Mucosa of descending colon (tissue), 3 donors: ENCODE measurements at regions not wholly inside any gene's neighbourhood (a gene's known extent, or its start where the extent isn't known, plus 50 kb on each side); places are given as distances from the start of the nearest gene placed in this dataset.

Source experiments
- ATAC-seq: fragments of 200-7000 bp; cut with Tn5 transposase; one replicate; pipeline ENCODE4 v1.9.1; 2020; ENCODE audit warnings: mild to moderate bottlenecking, moderate library complexity
- DNase-seq, 3 donors: peaks; one replicate each; pipeline ENCODE4 v3.0.0-alpha.2; 2020
- H3K36me3 ChIP-seq: fragments of 200-600 bp; one replicate; pipeline ENCODE4 v1.8.0; 2021; ENCODE audit warnings: low read depth, mild to moderate bottlenecking
- H3K4me1 ChIP-seq: fragments of 200-600 bp; one replicate; pipeline ENCODE4 v1.8.0; 2021; ENCODE audit warnings: low read depth, mild to moderate bottlenecking
- H3K4me3 ChIP-seq: fragments of 200-600 bp; one replicate; pipeline ENCODE4 v1.8.0; 2021; ENCODE audit warnings: mild to moderate bottlenecking
- H3K9me3 ChIP-seq: fragments of 200-600 bp; one replicate; pipeline ENCODE4 v1.8.0; 2021; ENCODE audit warnings: mild to moderate bottlenecking
- intact Hi-C, 2 donors: fragments of 100-400 bp; cut with DNase I in 1 of 2; cut with micrococcal nuclease in 1 of 2; formaldehyde crosslinking; loops; one replicate each; pipeline versions ENCODE4 v1.11.0 to v1.11.1; 2022; cut with DNase I, micrococcal nuclease
- TF ChIP-seq, protein P1 (sequence below): fragments of 200-600 bp; IDR thresholded peaks from one replicate; pipeline ENCODE4 v1.8.0; 2022; ENCODE audit warnings: antibody characterized with exemption, mild to moderate bottlenecking
- donor health status: DM: no; HTN: no; CAD: no; lungs with moderate emphysema.
- donor health status: DM: no; HTN: no; CAD: no.
- donor health status: DM: no; HTN: yes; CAD: no.

DNA sequence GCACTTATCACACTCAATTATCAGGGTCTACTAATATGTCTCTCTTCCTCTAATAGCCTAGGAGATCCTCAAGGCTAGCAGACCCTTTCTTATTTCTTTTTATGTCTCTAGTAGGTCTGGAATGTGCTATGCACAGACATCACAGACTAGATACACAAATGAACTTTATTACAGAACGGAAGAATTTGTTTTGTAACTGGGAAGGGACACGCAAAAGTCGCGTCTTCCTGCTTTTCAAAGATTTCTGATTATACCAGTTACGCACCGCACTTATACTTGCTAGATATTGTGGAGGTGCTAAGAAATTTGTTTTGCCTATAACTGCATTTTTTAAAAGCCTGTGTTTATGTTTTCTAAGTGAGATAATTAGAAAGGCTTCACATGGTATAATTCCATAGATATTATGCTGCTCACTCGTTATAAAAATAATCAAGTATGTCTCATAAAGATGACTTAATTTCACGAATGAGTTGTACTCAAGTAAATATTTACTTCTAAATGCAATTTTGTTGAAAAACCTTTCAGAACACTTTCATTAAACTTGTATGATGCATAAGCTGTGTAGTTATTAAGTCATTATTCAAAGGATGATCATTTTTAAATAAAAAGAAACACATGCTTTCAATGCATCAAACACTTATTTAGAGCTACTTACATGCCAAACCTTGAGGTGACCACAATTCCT is 662.6 kb downstream of the ACTL7B start:
- TF ChIP-seq, protein P1, sequence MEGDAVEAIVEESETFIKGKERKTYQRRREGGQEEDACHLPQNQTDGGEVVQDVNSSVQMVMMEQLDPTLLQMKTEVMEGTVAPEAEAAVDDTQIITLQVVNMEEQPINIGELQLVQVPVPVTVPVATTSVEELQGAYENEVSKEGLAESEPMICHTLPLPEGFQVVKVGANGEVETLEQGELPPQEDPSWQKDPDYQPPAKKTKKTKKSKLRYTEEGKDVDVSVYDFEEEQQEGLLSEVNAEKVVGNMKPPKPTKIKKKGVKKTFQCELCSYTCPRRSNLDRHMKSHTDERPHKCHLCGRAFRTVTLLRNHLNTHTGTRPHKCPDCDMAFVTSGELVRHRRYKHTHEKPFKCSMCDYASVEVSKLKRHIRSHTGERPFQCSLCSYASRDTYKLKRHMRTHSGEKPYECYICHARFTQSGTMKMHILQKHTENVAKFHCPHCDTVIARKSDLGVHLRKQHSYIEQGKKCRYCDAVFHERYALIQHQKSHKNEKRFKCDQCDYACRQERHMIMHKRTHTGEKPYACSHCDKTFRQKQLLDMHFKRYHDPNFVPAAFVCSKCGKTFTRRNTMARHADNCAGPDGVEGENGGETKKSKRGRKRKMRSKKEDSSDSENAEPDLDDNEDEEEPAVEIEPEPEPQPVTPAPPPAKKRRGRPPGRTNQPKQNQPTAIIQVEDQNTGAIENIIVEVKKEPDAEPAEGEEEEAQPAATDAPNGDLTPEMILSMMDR: no peak
- no peak for ATAC-seq

DNA sequence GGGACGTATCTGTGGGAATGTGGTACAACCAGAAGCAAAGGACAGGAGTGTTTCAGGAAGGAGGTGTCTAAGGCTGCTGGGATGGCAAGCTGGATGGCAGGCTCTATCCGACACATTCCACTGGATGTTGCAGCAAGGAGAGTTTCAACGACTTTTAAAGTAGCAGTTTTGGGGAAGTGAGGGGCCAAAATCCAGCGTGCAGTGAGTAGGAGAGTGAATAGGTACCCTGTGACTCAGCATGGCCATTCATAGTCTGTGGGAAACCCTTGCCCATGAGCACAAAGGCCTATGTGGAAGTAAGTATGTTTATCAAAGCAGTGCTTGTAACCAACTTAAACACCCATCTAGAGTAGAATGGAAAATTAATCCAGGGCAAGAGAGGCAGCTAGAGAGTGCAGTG is 664.7 kb downstream of the ACTL7B start:
- no peak for ATAC-seq
- no peaks in the 10 kb centered on the region for H3K9me3 ChIP-seq
- no peaks in the 10 kb centered on the region for H3K36me3 ChIP-seq
- TF ChIP-seq, protein P1: no peak
- intact Hi-C loops: no loop called here
- H3K4me1 ChIP-seq: peaks cover 12% of the 10 kb centered on the region
- no peak overlapping the region for H3K4me3 ChIP-seq
- DNase-seq: no peak

More for the DNA sequence above, 662.6 kb downstream of the ACTL7B start:
- no peak overlapping the region for H3K4me3 ChIP-seq
- DNase-seq: no peak
- peaks cover 14% of the 10 kb centered on the region for H3K4me1 ChIP-seq
- H3K36me3 ChIP-seq: no peaks in the 10 kb centered on the region
- intact Hi-C loops: no loop called here
- no peaks in the 10 kb centered on the region for H3K9me3 ChIP-seq

DNA sequence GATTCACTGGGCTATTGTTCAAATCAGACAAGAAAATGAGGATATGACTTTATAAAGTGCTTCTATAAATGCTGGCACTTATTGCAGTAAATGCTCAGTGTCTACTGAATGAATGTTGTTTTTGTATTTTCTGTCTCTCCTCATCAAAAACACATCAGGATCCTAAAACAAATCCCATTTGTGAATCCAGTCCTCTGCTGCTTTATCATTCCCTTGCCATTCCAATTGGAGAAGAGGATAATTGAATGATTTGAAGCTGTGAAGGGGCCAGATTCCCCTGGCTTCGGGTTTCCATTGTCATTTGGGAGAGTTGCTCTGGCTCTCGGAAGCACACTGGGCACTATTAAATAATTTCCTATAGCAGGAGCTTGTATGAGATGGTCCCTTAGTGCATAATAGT is 666.8 kb downstream of the ACTL7B start:
- H3K9me3 ChIP-seq: no peaks in the 10 kb centered on the region
- DNase-seq (no peak), ATAC-seq (no peak)
- H3K4me1 ChIP-seq: peaks cover 3% of the 10 kb centered on the region
- H3K4me3 ChIP-seq: no peak overlapping the region
- TF ChIP-seq, protein P1: no peak
- H3K36me3 ChIP-seq: no peaks in the 10 kb centered on the region
- intact Hi-C loops: no loop called here

DNA sequence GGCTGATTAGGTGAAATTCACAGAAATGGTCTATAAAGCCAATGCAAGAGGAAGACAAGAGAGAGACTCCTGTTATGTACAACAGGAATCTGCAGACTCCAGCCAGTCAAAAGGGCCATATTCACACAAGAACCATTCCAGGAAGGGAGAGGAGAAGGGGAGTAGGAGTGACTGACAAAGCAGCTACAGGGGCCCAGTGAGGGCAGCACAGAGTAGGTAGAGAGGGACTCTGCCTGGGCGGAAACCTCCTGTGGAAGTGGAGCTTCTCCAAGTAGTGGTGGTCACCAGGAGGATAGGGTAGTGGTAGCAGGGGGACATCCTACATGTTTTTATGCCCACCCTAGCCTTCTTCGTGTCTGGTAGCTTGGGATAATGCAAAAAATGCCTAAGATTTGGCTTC is 667.3 kb downstream of the ACTL7B start:
- intact Hi-C loops: no loop called here
- Histone ChIP-seq H3K9me3 (no peaks in the 10 kb centered on the region), H3K4me3 (no peak overlapping the region), H3K36me3 (no peaks in the 10 kb centered on the region), H3K4me1 (no peaks in the 10 kb centered on the region)
- no peak for ATAC-seq
- no peak for DNase-seq
- TF ChIP-seq, protein P1: no peak

DNA sequence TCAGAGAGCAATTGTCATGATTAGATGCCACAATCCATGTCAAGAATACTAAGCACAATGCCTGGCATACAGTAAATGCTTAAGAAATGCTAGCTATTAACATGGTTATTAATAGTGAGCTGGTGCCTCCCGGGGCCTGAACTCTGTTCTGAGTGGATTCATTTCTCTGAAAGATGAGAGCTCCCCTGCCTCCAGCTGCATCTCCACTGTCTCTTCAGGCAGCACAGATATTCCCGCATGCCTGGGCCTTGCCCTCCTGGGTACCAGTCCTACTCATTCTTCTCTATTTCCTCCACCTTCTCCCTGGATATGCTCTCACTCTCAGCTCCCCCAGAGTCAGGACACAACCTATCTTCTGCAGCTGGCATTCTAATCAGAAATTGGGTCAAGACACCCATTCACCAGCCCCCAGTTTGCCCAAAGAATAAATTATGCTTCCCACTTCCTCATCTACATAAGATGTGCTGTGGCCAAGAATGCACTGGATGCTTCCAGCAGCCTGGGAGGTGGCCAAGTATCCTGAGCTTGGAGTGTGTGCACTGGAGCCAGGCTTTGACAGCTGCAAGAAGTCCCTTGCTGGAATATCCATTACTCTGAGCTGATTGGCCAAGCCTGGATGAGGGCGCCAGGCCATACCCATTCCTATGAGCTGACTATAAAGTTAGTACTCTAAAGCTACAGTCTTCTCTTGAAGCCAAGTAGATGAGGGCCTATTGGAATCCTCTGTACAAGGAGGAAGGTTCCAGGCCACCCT is 669.0 kb downstream of the ACTL7B start:
- intact Hi-C loops: no loop called here
- no peak overlapping the region for H3K4me3 ChIP-seq
- peak; percentile 39 to 55 (median 47) for DNase-seq
- H3K4me1 ChIP-seq: no peaks in the 10 kb centered on the region
- TF ChIP-seq, protein P1: no peak
- H3K9me3 ChIP-seq: no peaks in the 10 kb centered on the region
- ATAC-seq: peak; percentile 35
- no peaks in the 10 kb centered on the region for H3K36me3 ChIP-seq
